ENCODE measurements at regions not wholly inside any gene's neighbourhood (a gene's known extent, or its start where the extent isn't known, plus 50 kb on each side); places are given as distances from the start of the nearest gene placed in this dataset.

DNA sequence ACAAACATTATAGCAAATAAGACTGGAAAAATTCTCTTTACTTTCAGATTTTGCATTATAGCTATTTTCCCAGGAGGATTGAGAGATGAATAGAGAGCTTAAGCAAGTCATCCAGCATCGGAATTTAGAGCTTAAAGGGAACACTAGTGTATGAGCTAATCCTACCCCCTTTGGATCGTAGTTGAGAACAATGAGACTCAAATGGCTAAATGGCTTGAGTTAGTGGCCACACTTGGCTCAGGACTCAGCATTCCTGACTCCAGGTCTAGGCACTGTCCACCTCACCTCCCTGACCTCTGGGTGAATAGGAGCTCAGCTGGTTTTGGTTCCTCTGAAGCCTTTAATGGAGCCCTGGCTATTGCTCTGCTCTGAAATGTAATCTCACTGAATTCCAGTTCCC lies 97.5 kb upstream of the CXCR4 start:
- DNase-seq (ENCODE audit: low spot score), result no peak

- no peak for DNase-seq (ENCODE audit: low spot score)
Observed at GRCh38 chr2:136214307-136215200, 96.6 kb upstream of the CXCR4 start.

DNA sequence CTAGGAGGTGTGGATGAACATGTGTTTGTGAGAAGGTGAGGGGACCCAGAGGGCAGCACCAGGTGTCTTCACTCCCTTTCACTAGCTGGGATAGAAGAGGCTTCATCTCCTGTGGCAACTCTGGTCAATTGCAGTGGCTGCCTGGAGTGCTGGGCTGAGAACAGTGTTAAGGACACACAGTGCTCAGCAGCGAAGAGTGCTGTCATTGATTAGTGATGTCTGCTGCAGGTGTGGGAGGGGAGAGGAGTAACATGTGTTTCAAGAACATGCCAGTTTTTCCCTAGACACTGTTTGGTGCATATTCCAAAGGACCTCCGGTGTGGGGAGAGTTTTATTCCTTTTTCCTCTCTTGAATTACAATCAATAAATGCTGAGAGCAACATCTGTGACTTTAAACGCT lies 95.9 kb upstream of the CXCR4 start:
- DNase-seq (ENCODE audit: low spot score), result no peak

GRCh38 chr2:136212426-136213378 lies 94.8 kb upstream of the CXCR4 start:
- DNase-seq (ENCODE audit: low spot score), result no peak

DNA sequence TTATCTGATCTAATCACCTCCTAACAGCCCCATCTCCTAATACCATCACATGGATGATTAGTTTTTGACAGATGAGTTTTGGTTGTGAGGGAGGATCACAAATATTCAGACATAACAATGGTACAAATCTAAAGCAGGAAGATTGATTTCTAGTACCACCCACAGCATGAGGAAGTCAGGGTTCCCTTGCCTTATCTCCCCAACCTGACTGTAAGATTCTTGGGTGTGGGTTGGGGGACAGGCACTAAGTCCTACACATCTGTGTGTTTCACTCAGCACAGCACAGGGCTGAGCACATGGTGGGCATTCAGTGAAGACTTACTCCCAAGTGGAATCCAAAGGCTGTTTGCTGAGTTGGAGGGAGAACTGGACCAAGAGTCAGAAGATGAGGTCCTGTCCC lies 93.8 kb upstream of the CXCR4 start:
- DNase-seq (ENCODE audit: low spot score), result no peak

GRCh38 chr2:136210822-136211221 lies 92.9 kb upstream of the CXCR4 start:
- DNase-seq (ENCODE audit: low spot score), result no peak

GRCh38 chr2:136210455-136210805 lies 92.5 kb upstream of the CXCR4 start:
- no peak for DNase-seq (ENCODE audit: low spot score)

- DNase-seq (ENCODE audit: low spot score), result no peak
Observed at GRCh38 chr2:136209561-136210454, 91.9 kb upstream of the CXCR4 start.

DNA sequence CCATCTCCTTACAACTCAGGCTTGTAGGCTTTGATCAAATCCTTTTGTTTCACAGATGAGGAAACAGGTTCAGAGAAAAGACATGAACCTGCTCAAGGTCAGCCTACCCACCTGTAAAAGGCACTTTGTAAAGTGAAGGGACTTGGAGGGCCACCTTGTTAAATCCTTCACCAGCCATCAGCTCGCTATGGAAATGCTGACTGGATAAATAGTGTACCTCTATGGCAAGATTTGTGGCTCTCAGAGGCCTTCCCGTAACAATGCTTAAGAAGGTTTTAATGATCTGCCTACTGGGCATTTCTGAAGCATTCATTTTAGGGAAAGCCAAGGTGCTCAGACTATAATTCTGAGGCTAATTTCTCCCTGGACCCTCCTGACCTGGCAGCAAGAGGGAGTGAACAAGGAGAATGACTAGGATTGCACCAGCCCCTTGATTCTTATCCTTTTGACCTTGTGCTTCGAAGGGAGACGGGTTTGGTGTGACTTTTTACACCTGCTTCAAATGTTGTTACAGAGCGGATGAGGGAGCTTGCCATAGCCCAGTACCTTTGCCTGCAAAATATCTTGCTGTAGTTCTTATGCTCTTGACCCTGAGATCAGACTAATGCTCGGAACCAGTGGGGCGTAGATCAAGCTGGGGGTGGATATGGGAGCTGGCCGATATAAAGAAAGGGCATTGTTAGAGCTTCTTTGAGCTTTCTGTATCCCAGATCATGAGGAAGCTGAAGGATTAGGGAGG lies 90.9 kb upstream of the CXCR4 start:
- no peak for DNase-seq (ENCODE audit: low spot score)

DNA sequence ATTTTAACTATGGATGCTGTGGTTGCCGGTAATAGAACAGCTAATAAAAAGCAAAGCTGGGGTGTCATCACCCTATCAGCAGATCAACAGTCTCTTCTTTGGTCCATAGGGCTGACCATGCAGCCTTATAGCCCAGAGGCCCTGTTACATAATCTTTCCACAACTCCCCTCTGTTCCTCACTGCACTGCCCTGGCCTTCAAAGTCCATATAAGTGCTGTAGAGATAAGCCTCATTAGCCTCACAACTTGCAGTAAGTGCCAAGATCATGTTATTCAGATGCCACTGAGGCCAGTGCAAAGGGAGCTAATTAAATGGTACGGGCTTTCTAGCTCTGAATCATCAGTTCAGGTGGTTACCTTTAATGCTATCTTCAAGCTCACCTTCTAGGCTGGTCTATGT lies 89.7 kb upstream of the CXCR4 start:
- no peak for DNase-seq (ENCODE audit: low spot score)

- DNase-seq (ENCODE audit: low spot score), result no peak
Observed at GRCh38 chr2:136207030-136207623, 89.2 kb upstream of the CXCR4 start.

- DNase-seq (ENCODE audit: low spot score), result no peak
Observed at GRCh38 chr2:136206613-136207012, 88.7 kb upstream of the CXCR4 start.

GRCh38 chr2:136205615-136206014 lies 87.7 kb upstream of the CXCR4 start:
- DNase-seq (ENCODE audit: low spot score), result no peak

DNA sequence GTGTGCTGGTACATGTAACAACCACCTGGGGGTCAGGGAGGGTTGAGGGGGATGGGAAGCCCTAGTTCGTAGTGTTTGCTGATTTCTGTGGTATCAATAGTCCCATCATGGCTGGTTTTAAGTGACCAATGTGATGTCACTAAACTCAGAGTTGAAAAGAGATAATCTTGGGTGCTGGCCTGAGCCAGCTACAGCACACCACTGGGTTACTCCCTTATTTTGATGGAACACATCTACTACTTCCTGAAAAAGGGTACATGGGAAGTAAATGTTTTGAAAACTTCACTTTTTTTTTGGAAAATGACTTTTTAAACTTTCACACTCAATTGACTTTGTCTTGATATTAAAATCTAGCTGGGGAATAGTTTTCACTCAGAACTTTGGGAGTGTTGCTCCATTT lies 87.0 kb upstream of the CXCR4 start:
- no peak for DNase-seq (ENCODE audit: low spot score)

DNA sequence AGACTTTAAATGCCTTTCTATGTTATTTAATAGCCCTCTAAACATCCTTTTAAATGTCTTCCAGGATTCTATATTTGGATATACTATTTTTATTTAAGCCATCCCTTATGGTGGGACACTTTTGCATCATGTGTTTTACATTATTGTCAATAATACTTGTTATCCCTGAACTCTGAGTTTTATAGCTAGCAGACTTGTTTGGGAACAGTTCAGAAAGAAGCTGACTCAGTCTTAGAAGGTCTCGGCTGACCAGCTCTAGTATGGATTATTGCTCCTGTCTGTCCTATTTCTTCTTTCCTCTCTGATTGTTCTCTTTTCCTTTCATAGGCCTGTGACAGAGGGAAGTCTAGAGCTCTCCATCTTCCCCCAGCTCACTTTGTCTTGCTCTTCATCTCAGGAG lies 77.3 kb upstream of the CXCR4 start:
- DNase-seq (ENCODE audit: low spot score), result no peak

DNA sequence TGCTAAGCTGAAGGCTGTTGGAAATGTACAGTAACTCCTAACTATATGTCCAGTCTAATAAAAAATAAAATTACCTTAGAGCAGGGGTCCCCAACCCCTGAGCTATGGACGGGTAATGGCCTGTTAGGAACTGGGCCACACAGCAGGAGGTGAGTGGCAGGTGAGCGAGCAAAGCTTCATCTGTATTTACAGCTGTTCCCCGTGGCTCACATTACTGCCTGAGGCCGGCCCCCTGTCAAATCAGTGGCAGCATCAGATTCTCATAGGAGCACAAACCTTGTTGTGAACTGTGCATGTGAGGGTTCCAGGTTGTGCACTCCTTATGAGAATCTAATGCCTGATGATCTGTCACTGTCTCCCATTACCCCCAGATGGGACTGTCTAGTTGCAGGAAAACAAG lies 73.1 kb upstream of the CXCR4 start:
- no peak for DNase-seq (ENCODE audit: low spot score)

DNA sequence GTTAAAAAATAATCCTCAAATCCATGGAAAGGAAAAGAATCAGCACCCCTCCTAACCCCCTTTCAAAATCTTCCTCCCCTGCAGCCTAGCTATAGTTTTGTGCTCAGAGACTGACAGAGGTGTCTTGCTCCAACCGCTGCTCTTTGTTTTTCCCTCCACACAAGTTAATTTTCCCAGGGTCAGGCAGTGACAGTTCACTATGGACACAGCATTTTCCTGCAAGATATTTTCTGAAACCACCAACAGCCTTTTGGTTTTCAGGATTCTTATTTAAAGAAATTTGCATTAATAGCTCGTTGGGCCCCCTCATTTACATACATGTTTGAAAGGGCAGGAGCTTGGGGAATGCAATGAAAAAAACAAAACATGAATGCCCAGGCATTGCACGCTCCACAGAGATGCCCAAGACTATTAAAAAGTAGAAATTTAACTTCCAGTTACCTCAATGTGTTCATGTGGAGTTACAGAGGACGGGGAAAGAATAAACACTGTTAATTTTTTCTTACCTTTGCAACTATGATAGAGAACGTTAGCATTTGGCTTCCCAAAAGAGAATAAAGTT lies 71.4 kb upstream of the CXCR4 start:
- no peak for DNase-seq (ENCODE audit: low spot score)

GRCh38 chr2:136188086-136188485 lies 70.1 kb upstream of the CXCR4 start:
- no peak for DNase-seq (ENCODE audit: low spot score)

DNA sequence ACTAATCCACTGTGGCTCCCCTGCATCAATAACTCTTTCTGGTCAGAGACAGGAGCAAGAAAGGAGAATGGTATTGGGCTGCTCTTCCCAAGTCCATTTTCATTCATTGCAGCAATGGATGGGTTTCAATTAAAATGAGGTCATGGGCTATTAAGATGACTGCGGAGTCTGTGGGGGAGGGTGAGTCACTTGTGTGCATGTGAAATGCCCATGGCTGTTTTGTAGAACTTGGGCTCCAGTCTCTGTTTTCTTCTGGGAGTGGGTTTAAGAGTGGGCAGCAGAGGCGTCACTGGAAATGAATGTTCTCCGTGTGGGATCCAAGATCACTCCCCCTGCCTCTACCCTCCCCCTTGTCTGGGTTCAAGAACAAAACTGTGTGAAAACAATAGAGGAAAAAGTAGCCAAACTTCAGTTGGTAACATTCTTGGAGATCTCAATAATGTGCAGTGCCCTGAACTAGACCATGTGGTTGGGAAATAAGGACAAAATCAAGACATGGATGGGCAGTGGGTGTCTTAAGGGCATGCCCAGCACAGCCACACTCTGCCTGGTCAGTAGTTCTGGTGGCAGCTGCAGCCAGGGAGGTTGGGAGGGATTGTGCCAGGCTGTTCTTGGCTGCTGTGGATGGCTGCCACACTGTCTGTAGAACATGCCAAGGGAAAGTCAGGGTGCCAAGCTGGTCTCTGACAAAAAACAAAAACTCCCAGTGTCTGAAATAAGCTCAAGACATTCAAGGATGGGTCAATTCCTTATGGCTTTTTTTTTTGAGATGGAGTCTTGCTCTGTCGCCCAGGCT lies 68.2 kb upstream of the CXCR4 start:
- no peak for DNase-seq (ENCODE audit: low spot score)

GRCh38 chr2:136183097-136183496 lies 65.1 kb upstream of the CXCR4 start:
- DNase-seq (ENCODE audit: low spot score), result no peak
